Gastroesophageal sphincter (tissue), 3 donors: ENCODE measurements at regions not wholly inside any gene's neighbourhood (a gene's known extent, or its start where the extent isn't known, plus 50 kb on each side); places are given as distances from the start of the nearest gene placed in this dataset.

Experiments
- POLR2A ChIP-seq, 2 donors: fragments of 450-650 bp; IDR thresholded peaks; one replicate each; pipeline ENCODE4 v1.6.1; 2017; ENCODE audit warnings: antibody characterized with exemption in 2 of 2, mild to moderate bottlenecking in 2 of 2, moderate library complexity in 1 of 2
- TF ChIP-seq, protein P1 (sequence below), 4 experiments: fragments of 200-600 bp in 2 of 4; fragments of 450-650 bp in 2 of 4; sonication (generic) in 1 of 4; IDR thresholded peaks; one replicate each; pipeline ENCODE4 v1.5.1; 2017 to 2019; ENCODE audit warnings: antibody characterized with exemption in 4 of 4, mild to moderate bottlenecking in 2 of 4, moderate library complexity in 2 of 4

DNA sequence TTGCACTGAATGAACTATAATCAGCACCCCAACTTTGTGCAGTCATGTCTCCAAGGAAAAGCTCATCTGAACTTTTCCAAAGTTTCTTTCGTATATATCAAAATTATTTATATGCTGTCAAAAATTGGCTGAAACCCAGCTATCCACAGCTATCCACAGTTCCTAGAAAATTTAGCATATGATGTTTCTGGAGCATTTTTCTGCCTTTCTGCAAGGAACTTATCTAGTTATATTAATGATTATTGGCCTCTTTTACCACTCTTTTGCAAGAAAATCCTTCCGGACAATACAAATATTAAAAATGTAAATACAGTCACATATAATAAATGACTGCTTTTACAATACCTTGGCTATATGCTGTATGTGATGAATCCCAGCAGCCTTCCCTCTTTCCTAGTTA lies 270.2 kb downstream of the TMEM167A start:
- TF ChIP-seq, protein P1, sequence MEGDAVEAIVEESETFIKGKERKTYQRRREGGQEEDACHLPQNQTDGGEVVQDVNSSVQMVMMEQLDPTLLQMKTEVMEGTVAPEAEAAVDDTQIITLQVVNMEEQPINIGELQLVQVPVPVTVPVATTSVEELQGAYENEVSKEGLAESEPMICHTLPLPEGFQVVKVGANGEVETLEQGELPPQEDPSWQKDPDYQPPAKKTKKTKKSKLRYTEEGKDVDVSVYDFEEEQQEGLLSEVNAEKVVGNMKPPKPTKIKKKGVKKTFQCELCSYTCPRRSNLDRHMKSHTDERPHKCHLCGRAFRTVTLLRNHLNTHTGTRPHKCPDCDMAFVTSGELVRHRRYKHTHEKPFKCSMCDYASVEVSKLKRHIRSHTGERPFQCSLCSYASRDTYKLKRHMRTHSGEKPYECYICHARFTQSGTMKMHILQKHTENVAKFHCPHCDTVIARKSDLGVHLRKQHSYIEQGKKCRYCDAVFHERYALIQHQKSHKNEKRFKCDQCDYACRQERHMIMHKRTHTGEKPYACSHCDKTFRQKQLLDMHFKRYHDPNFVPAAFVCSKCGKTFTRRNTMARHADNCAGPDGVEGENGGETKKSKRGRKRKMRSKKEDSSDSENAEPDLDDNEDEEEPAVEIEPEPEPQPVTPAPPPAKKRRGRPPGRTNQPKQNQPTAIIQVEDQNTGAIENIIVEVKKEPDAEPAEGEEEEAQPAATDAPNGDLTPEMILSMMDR (IDR thresholded peaks at IDR 0.05) = no peak
- TF ChIP-seq POLR2A (IDR thresholded peaks at IDR 0.05) = no peak
